ENCODE measurements at regions not wholly inside any gene's neighbourhood (a gene's known extent, or its start where the extent isn't known, plus 50 kb on each side); places are given as distances from the start of the nearest gene placed in this dataset. TPM values are rescaled to one million over a fixed set of nuclear protein-coding genes. Genes with fewer than 3 reads are reported as not detected.
"Not testable (repeated sequence)": the region's sequence is repeated elsewhere in the genome, so short reads cannot be mapped to it uniquely, and the experiment has no call there.

DNA sequence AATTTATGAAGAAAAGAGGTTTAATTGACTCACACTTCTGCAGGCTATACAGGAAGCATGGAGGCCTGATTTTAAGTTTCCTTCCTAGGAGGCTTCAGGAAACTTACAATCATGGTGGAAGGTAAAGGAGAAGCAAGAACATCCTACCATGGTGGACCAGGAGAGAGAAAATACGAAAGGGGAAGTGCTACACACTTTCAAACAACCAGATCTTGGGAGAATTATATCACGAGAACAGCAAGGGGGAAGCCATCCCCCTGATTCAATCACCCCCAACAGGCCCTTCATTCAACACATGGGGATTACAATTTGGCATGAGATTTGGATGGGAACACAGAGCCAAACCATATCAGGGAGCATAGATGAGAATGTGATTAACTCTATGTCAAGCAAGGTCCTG, 121.0 kb downstream of the MTHFS start:
- TF ChIP-seq POLR2AphosphoS5 (IDR thresholded peaks at IDR 0.05; ENCODE audit: insufficient read depth in 1 of 2, low read depth in 1 of 2) (no peak), POLR2A (IDR thresholded peaks at IDR 0.05) (no peak), CTCF (IDR thresholded peaks at IDR 0.05) (no peak)
- no peaks in the 10 kb centered on the region for H3K36me3 ChIP-seq
- no peaks in the 10 kb centered on the region for H3K9me3 ChIP-seq
- no peaks in the 10 kb centered on the region for H3K4me1 ChIP-seq
- intact Hi-C loops (cut with DNase I) = no loop called here
- DNase-seq (ENCODE audit: extremely low spot score in 2 of 2) = no peak
- H3K4me3 ChIP-seq = no peak overlapping the region
- no peak overlapping the region for H3K27ac ChIP-seq
- H3K27me3 ChIP-seq = no peaks in the 10 kb centered on the region

- TF ChIP-seq CTCF (IDR thresholded peaks at IDR 0.05) (no peak), POLR2A (IDR thresholded peaks at IDR 0.05) (no peak)
- intact Hi-C loops (cut with DNase I) = no loop called here
Measured at GRCh38 chr15:79777916-79778315, 118.9 kb downstream of the MTHFS start.

GRCh38 chr15:79778378-79778990, 118.3 kb downstream of the MTHFS start:
- H3K4me3 ChIP-seq = no peak overlapping the region
- peaks cover 8% of the 10 kb centered on the region for H3K9me3 ChIP-seq
- H3K27ac ChIP-seq = no peak overlapping the region
- no peaks in the 10 kb centered on the region for H3K27me3 ChIP-seq
- H3K36me3 ChIP-seq = no peaks in the 10 kb centered on the region
- intact Hi-C loops (cut with DNase I) = no loop called here
- H3K4me1 ChIP-seq = no peaks in the 10 kb centered on the region
- TF ChIP-seq POLR2AphosphoS5 (IDR thresholded peaks at IDR 0.05; ENCODE audit: insufficient read depth in 1 of 2, low read depth in 1 of 2) = no peak
- no peak for TF ChIP-seq POLR2A (IDR thresholded peaks at IDR 0.05)
- TF ChIP-seq CTCF (IDR thresholded peaks at IDR 0.05) = no peak
- DNase-seq (ENCODE audit: extremely low spot score in 2 of 2) = no peak

More at GRCh38 chr15:79777916-79778315, 118.9 kb downstream of the MTHFS start:
- Histone ChIP-seq H3K27me3 (no peaks in the 10 kb centered on the region), H3K27ac (no peak overlapping the region), H3K36me3 (no peaks in the 10 kb centered on the region), H3K9me3 (peaks cover 7% of the 10 kb centered on the region), H3K4me1 (no peaks in the 10 kb centered on the region), H3K4me3 (no peak overlapping the region)
- DNase-seq (ENCODE audit: extremely low spot score in 2 of 2) = no peak

GRCh38 chr15:79779746-79780145, 117.1 kb downstream of the MTHFS start:
- Histone ChIP-seq H3K4me3 (no peak overlapping the region), H3K4me1 (no peaks in the 10 kb centered on the region), H3K27ac (no peak overlapping the region), H3K27me3 (no peaks in the 10 kb centered on the region), H3K36me3 (no peaks in the 10 kb centered on the region), H3K9me3 (peaks cover 8% of the 10 kb centered on the region)
- TF ChIP-seq POLR2A (IDR thresholded peaks at IDR 0.05) (no peak), POLR2AphosphoS5 (IDR thresholded peaks at IDR 0.05; ENCODE audit: insufficient read depth in 1 of 2, low read depth in 1 of 2) (no peak), CTCF (IDR thresholded peaks at IDR 0.05) (no peak)
- no peak for DNase-seq (ENCODE audit: extremely low spot score in 2 of 2)
- intact Hi-C loops (cut with DNase I) = no loop called here

DNA sequence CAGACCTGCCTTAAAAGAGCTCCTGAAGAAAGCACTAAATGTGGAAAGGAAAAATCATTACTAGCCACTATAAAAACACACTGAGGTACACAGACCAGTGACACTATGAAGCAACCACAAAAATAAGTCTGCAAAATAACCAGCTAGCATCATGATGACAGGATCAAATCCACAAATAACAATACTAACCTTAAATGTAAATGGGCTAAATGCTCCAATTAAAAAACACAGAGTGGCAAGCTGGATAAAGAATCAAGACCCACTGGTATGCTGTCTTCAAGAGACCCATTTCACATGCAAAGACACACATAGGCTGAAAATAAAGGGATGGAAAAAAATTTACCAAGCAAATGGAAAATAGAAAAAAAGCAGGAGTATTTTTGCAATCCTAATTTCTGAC, 114.5 kb downstream of the MTHFS start:
- H3K4me3 ChIP-seq; H3K27ac ChIP-seq; H3K4me1 ChIP-seq; intact Hi-C loops (cut with DNase I); H3K9me3 ChIP-seq; H3K27me3 ChIP-seq; H3K36me3 ChIP-seq; DNase-seq (ENCODE audit: extremely low spot score in 2 of 2): not testable (repeated sequence)

Small RNA genes in the stretch of these regions (small RNA-seq; reads per million reads assigned to genes)
- not detected for gene AC026826.2
- not detected for gene AC026826.3
